Nucleus accumbens (tissue), 56 donors: ENCODE measurements at regions not wholly inside any gene's neighbourhood (a gene's known extent, or its start where the extent isn't known, plus 50 kb on each side); places are given as distances from the start of the nearest gene placed in this dataset.
"Not testable (repeated sequence)": the region's sequence is repeated elsewhere in the genome, so short reads cannot be mapped to it uniquely, and the experiment has no call there.

Experiments
- DNase-seq, 56 donors: peaks; one replicate each; lab custom pipeline; 2025; lab: John Stamatoyannopoulos, UW

DNA sequence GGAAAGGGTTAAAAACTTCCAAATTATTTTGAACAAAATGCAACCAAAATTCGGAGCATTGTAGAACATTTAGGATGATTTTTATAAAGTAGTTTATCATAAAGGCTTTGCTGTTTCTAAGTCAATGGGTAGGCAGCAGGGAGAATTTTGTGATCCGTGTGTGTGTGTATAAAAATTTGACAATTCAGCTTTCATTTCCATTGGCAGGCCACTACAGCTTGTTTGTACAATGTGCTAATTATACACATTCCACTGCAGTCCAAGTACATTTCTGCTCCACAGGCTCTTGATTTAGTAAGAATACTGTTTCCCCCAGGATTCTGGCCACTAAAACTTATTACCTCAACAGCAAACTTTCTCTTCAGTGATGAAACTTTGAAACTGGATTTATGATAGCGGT lies 71.8 kb upstream of the LTBP1 start:
- peak in 3 of 56 donors; percentile 5 to 27 (median 14) for DNase-seq

DNA sequence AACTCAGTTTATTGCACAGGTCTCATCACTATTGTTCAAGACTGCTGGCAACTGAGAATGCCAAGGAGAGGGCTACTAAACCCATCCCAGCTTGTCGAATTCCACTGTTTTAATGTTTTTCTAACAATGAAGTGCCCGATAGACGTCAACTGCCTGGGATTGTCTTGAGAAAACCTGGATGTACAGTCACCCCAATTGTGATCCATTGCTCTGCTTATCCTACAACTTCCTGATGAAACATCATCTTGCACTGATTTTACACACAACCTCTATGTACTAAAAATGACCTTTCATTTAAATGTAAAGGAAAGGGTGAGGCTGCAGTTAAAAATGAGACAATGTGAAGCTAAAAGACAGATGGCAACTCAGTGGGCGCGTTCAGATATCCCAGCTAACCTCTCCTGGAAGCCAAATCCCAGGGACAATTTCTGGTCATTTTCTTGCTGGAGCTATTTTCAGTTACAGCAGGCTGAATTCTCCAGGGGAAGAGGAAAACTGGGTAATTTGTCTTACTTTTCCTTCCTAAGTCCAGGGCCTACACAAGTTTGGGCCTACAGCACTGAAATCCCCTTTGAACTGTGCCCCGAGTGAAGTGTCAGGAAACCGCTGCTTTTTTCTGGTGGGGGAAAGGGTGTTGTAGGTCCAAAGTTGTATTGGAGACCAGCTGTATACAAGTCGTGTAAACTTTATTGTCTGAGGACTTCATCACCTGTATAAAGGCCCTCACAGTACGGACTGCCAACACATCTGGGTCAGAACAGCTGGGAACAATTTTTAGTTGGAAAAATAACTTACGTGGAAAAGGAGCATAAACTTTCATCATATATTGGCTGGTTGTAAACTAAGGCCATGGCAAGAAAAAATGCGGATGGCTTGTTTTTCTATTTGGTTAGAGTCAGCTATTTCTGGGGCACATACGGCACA lies 68.9 kb upstream of the LTBP1 start:
- no peak for DNase-seq

DNA sequence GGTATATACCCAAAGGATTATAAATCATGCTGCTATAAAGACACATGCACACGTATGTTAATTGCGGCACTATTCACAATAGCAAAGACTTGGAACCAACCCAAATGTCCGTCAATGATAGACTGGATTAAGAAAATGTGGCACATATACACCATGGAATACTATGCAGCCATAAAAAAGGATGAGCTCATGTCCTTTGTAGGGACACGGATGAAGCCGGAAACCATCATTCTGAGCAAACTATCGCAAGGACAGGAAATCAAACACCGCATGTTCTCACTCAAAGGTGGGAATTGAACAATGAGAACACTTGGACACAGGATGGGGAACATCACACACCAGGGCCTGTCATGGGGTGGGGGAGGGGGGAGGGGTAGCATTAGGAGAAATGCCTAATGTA lies 66.8 kb upstream of the LTBP1 start:
- not testable (repeated sequence) for DNase-seq

DNA sequence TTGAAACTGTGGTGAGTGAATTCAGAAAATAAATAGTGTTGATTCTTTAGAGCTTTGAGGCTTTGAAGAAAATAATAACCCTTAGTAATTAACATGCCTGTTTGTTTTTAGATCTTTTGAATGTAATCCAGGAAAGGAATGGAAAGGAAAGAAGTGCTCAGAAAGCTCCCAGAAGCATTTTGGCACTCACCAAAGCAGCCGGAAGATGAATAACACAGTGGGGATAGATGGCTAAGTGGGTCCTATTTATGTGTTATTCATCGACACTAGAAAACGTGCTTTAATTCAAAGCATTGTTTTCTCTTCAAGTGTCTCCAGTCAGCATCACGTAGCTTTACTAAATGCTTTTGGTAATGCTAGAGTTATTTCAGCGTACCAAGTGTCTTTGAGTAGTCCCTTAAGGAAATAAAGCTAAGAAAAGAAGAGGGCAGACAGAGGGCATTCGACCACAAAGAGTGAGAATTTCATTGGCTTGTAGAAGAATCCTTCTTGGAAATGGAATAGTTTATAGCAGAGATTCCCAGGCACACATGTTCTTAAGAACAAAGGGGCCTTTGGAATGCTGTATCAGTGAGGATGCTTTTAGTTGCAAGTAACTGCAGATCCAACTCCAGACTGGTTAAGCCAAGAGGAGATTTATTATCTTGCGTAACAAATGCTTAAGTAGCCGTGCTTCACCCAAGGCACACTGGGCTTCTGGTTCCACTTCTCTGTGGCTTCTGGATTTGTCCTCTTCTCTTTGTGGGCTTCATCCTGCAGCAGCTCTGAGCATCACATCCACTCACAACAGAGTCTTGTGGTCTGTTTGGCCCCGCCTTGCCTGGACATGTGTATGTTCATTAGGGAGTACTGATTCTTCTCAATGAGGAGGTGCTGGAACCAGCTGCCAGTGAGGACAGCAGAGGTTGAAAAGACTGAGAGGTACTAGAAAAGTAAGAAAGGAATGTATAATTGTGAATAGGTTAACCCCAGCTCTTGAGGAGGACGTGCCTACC lies 63.6 kb upstream of the LTBP1 start:
- DNase-seq = no peak

DNA sequence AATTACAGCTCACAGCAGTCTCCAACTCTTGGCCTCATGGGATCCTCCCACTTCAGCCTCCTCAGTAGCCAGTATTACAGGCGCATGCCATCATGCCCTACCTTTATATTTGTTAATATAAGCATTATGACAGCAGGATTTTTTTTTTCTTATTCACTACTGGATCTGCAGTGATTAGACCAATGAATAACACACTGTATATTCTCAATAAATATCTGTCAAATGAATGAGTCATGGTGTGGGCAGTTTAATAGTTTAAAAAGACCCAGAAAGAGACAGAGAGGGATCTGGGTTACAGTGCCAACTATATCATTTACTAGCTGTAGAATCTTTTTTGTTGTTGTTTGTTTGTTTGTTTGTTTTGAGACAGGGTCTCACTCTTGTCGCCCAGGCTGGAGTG lies 62.4 kb upstream of the LTBP1 start:
- DNase-seq = no peak

DNA sequence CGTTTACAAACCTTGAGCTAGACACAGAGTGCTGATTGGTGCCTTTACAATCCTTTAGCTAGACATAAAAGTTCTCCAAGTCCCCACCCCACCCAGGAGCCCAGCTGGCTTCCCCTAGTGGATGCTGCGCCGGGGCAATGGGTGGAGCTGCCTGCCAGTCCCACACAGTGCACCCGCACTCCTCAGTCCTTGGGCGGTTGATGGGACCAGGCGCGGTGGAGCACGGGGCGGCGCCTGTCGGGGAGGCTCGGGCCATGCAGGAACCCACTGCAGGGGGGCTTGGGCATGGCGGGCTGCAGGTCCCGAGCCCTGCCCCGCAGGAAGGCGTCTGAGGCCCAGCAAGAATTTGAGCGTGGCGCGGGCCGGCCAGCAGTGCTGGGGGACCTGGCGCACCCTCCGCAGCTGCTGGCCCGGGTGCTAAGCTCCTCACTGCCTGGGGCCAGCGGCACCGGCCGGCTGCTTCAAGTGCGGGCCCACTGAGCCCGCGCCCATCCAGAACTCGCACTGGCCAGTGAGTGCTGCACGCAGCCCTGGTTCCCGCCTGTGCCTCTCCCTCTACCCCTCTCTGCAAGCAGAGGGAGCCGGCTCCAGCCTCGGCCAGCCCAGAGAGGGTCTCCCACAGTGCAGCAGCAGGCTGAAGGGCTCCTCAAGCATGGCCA lies 60.2 kb upstream of the LTBP1 start:
- DNase-seq = not testable (repeated sequence)

DNA sequence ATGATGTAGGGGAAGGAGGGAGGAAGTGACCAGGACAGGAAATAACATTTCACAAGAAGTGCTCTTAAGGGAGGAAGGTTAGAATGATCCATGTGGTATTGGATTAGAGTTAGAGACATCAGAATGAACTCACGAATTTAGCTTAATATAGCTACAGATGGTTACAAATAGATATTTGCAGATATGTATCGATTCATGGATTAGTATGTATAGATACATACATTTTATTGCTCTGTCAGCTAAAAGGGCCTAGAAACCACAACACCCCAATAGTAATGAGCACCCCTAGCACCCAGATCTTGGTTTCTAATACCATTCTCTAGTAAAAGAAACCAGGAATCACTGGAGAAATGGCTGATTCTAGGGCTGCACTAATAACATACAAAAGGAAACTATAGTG lies 59.6 kb upstream of the LTBP1 start:
- no peak for DNase-seq

DNA sequence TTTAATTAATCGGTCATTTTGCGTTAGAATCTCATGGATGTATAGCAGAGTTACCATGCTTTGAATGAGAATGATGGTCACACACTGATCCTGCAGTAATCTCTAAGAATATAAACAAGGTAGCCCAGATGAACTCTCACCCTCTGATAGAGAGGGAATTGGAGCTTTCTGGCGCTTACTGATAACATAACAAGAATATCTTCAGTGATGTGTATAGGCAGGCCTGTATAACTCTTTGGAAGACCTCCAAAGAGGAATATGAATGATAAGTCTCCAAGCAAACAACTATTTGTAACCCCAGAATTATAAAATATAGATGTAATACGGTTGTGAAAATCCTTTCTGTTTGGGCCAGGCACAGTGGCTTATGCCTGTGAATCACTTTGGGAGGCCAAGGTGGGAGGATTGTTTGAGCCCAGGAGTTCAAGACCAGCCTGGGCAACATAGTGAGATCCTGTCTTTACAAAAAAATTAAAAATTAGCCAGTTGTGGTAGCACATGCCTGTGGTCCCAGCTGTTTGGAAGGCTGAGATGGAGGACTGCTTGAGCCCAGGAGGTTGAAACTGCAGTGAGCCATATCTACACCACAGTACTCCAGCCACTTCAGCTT lies 52.5 kb upstream of the LTBP1 start:
- DNase-seq = no peak

DNA sequence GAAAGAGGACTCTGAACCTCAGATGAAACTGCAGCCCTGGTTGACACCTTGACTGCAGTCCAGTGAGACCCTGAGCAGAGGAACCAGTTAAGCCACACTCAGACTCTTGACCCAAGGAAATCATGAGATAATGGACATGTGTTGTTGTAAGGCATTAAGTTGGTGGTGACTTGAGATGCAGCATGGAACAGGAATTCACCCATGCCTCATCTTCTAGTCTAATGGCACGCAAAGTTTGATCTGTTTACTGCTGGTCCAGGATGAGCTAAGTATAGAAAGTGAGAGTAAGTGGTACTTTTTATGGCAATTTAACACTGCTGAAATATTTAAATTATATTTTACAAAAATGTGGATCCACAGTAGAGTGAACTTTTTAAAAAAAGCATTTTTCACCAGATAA lies 51.3 kb upstream of the LTBP1 start:
- no peak for DNase-seq
